Anterior cingulate cortex (tissue), 58 donors: ENCODE measurements at regions not wholly inside any gene's neighbourhood (a gene's known extent, or its start where the extent isn't known, plus 50 kb on each side); places are given as distances from the start of the nearest gene placed in this dataset.
"Not testable (repeated sequence)": the region's sequence is repeated elsewhere in the genome, so short reads cannot be mapped to it uniquely, and the experiment has no call there.

Source experiments
- DNase-seq, 58 donors: peaks; one replicate each; lab custom pipeline; 2025; lab: John Stamatoyannopoulos, UW

- DNase-seq = not testable (repeated sequence)
These were observed 196.3 kb downstream of the GJA1 start for GRCh38 chr6:121631752-121632151.

GRCh38 chr6:121633309-121633708, 197.9 kb downstream of the GJA1 start:
- DNase-seq = no peak

- DNase-seq = not testable (repeated sequence)
These were observed 199.1 kb downstream of the GJA1 start for GRCh38 chr6:121634586-121634985.

- DNase-seq = no peak
These were observed 199.9 kb downstream of the GJA1 start for GRCh38 chr6:121635355-121635754.

- not testable (repeated sequence) for DNase-seq
These were observed 200.8 kb downstream of the GJA1 start for GRCh38 chr6:121636217-121636616.

GRCh38 chr6:121639021-121639420, 203.6 kb downstream of the GJA1 start:
- no peak for DNase-seq

- no peak for DNase-seq
These were observed 205.7 kb downstream of the GJA1 start for GRCh38 chr6:121641158-121641557.

GRCh38 chr6:121645100-121645745, 209.8 kb downstream of the GJA1 start:
- no peak for DNase-seq

GRCh38 chr6:121647905-121648304, 212.5 kb downstream of the GJA1 start:
- no peak for DNase-seq

GRCh38 chr6:121649951-121650350, 214.5 kb downstream of the GJA1 start:
- no peak for DNase-seq

- no peak for DNase-seq
These were observed 216.0 kb downstream of the GJA1 start for GRCh38 chr6:121651420-121651819.

- no peak for DNase-seq
These were observed 216.8 kb downstream of the GJA1 start for GRCh38 chr6:121652223-121652622.

- DNase-seq = no peak
These were observed 217.5 kb downstream of the GJA1 start for GRCh38 chr6:121652726-121653623.

GRCh38 chr6:121653624-121654008, 218.2 kb downstream of the GJA1 start:
- DNase-seq = no peak

- no peak for DNase-seq
These were observed 222.5 kb downstream of the GJA1 start for GRCh38 chr6:121657972-121658371.

GRCh38 chr6:121660277-121660676, 224.8 kb downstream of the GJA1 start:
- no peak for DNase-seq

GRCh38 chr6:121663292-121663810, 227.9 kb downstream of the GJA1 start:
- DNase-seq = no peak

- no peak for DNase-seq
These were observed 228.7 kb downstream of the GJA1 start for GRCh38 chr6:121664158-121664557.

- DNase-seq = no peak
These were observed 231.4 kb downstream of the GJA1 start for GRCh38 chr6:121666814-121667213.

- DNase-seq = no peak
These were observed 232.8 kb downstream of the GJA1 start for GRCh38 chr6:121668259-121668658.

GRCh38 chr6:121670511-121670910, 235.1 kb downstream of the GJA1 start:
- no peak for DNase-seq

- DNase-seq = no peak
These were observed 242.1 kb downstream of the GJA1 start for GRCh38 chr6:121677571-121677970.
